Endothelial cell of umbilical vein (primary cell): ENCODE measurements at regions not wholly inside any gene's neighbourhood (a gene's known extent, or its start where the extent isn't known, plus 50 kb on each side); places are given as distances from the start of the nearest gene placed in this dataset.

Source experiments
- EZH2 ChIP-seq: IDR thresholded peaks from 2 replicates; pipeline ENCODE4 v1.6.1; 2012; ENCODE audit warnings: borderline replicate concordance, low read depth, mild to moderate bottlenecking, moderate library complexity, low read length, inconsistent platforms; ENCODE audit not compliant: severe bottlenecking
- POLR2A ChIP-seq: IDR thresholded peaks from 2 replicates; pipeline ENCODE4 v1.6.1; 2012; ENCODE audit warnings: low read depth, mild to moderate bottlenecking, control low read depth, low read length
- POLR2AphosphoS5 ChIP-seq: IDR thresholded peaks from 2 replicates; pipeline ENCODE4 v1.6.1; 2012; ENCODE audit warnings: low read depth, mild to moderate bottlenecking, control low read depth, low read length, moderate library complexity; ENCODE audit not compliant: insufficient read depth
- TF ChIP-seq, protein P1 (sequence below), 2 donors: IDR thresholded peaks; 1 replicate in 1 of 2; 2 replicates in 1 of 2; pipeline ENCODE4 v1.5.1; 2011; ENCODE audit warnings: low read length in 2 of 2, mild to moderate bottlenecking in 2 of 2, moderate library complexity in 2 of 2, control low read depth in 1 of 2, inconsistent platforms in 1 of 2, low read depth in 1 of 2; ENCODE audit not compliant: insufficient read depth in 1 of 2; ENCODE audit errors: extremely low read depth in 1 of 2
- TF ChIP-seq, protein P2 (sequence below): IDR thresholded peaks from 2 replicates; pipeline ENCODE4 v1.6.1; 2011; ENCODE audit not compliant: insufficient read depth, insufficient read length

DNA sequence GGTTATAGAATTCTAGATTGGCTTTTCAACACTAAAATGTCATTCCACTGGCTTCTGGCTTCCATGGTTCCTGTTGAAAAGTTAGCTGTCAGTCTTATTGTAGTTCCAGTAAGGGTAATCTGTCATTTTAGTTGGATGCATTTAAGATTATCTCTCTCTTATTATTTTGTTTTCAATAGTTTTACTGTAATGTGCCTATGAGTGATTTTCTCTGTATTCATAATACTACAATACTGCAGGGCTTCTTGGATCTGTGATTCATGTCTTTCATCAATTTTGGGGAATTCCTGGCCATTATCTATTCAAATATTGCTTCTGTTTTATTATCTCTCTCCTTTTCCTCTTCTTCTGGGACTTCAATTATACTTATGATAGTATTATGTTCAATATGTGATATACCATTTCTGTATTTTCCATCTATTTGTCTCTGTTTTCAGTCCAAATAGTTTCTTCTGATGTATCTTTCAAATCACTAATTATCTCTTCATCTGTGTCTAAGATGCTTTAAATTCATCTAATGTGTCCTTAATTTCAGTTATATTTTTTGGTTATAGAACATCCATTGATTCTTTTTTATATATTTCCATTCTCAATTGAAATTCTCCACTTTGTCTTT lies 101.5 kb downstream of the KCTD15 start:
- TF ChIP-seq, protein P1, sequence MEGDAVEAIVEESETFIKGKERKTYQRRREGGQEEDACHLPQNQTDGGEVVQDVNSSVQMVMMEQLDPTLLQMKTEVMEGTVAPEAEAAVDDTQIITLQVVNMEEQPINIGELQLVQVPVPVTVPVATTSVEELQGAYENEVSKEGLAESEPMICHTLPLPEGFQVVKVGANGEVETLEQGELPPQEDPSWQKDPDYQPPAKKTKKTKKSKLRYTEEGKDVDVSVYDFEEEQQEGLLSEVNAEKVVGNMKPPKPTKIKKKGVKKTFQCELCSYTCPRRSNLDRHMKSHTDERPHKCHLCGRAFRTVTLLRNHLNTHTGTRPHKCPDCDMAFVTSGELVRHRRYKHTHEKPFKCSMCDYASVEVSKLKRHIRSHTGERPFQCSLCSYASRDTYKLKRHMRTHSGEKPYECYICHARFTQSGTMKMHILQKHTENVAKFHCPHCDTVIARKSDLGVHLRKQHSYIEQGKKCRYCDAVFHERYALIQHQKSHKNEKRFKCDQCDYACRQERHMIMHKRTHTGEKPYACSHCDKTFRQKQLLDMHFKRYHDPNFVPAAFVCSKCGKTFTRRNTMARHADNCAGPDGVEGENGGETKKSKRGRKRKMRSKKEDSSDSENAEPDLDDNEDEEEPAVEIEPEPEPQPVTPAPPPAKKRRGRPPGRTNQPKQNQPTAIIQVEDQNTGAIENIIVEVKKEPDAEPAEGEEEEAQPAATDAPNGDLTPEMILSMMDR (IDR thresholded peaks at IDR 0.05; ENCODE audit: extremely low read depth in 1 of 2, insufficient read depth in 1 of 2, low read depth in 1 of 2, low read length in 2 of 2), result no peak
- TF ChIP-seq POLR2A (no peak), POLR2AphosphoS5 (no peak), EZH2 (no peak)
- TF ChIP-seq, protein P2, sequence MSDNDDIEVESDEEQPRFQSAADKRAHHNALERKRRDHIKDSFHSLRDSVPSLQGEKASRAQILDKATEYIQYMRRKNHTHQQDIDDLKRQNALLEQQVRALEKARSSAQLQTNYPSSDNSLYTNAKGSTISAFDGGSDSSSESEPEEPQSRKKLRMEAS, result no peak
